SIG-M5 treated with dmso at 0.1 percent for 504 hours (cell line): ENCODE measurements at regions not wholly inside any gene's neighbourhood (a gene's known extent, or its start where the extent isn't known, plus 50 kb on each side); places are given as distances from the start of the nearest gene placed in this dataset.
"Not testable (repeated sequence)": the region's sequence is repeated elsewhere in the genome, so short reads cannot be mapped to it uniquely, and the experiment has no call there.

Experiments used
- DNase-seq: peaks from one replicate; lab custom pipeline; 2025; ENCODE audit not compliant: unreplicated experiment; lab: John Stamatoyannopoulos, UW

DNA sequence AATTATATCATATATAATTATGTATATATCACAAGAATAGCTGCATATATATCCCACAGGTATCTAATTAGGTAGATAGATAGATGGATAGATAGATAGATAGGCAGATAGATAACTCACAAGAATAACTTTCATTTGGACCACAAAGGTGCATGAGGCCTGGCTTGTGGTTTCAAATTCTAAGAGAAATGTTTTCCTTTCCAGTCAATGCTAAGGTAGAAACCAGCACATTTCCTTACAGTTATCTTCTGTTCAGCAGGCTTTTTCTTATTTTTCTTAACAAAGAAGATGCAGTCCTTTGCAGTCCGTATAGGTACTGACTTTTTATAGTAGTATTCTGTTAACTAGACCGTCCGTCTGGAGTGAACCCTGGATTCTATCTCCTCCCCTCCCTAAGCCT lies 152.9 kb upstream of the ANKFN1 start:
- no peak for DNase-seq

GRCh38 chr17:56002656-56003055 lies 150.6 kb upstream of the ANKFN1 start:
- not testable (repeated sequence) for DNase-seq

DNA sequence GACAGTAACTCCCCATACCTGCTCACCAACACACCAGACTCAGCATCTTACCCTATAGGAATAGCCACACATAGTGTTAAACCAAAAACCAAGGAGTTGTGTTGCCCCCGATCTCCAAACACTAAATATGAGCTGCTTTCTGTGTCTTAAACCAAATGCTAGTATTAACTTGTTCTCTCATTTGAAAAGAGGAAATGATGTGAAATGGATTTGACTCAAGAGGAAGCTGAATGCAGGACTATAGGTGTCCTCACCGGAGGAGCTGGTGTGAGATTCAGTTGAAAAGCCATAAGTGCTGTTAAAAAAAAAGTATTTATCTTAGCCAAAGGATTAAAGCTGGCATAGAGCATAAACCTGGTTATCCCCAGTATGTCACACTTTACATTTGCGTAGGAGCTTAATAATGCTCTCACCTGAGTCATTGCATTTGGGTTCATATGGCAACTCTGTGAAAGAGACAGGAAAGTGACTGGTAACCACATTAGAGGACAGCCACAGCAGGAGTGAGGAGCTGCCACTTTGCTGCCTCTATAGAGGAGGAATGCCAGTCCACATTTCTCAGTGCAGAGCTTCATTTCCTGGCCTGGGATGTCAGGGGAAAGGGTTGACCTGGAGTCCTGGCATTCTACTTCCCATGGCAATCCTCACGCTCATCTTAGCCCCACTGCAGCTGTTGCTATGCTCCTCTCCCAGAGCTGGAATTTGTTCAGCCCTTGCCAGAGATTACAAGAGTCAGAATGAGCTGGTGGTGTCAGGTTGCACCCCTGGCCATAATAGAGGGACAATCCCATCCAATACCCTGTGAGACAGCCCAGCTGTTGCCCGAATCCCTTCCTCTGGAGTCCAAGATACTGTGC lies 143.3 kb upstream of the ANKFN1 start:
- no peak for DNase-seq

- no peak for DNase-seq
Observed at GRCh38 chr17:56011406-56012131, 141.7 kb upstream of the ANKFN1 start.

GRCh38 chr17:56018211-56018610 lies 135.1 kb upstream of the ANKFN1 start:
- DNase-seq = no peak

DNA sequence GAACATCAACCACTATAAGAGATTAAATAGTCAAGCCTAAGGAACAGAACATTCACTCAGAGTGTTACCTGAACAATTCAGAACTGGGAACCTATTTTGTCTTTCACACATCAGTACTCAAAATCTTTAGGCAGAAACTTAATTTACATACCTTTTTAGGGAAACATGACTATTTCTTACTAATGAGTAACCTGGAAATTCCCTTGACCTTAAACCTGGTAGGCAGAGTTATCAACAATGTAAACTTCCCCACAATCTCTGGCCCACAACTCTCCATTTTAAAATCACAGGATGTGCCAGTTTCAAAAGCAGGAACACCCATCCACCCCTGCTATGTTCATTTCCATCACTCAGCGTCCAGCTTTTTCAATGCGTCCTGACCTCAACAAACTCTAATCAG lies 132.9 kb upstream of the ANKFN1 start:
- DNase-seq = no peak

GRCh38 chr17:56021681-56022190 lies 131.5 kb upstream of the ANKFN1 start:
- DNase-seq = no peak

GRCh38 chr17:56023851-56024250 lies 129.4 kb upstream of the ANKFN1 start:
- DNase-seq = no peak

GRCh38 chr17:56026915-56027314 lies 126.4 kb upstream of the ANKFN1 start:
- DNase-seq = no peak

GRCh38 chr17:56028837-56029236 lies 124.4 kb upstream of the ANKFN1 start:
- no peak for DNase-seq

DNA sequence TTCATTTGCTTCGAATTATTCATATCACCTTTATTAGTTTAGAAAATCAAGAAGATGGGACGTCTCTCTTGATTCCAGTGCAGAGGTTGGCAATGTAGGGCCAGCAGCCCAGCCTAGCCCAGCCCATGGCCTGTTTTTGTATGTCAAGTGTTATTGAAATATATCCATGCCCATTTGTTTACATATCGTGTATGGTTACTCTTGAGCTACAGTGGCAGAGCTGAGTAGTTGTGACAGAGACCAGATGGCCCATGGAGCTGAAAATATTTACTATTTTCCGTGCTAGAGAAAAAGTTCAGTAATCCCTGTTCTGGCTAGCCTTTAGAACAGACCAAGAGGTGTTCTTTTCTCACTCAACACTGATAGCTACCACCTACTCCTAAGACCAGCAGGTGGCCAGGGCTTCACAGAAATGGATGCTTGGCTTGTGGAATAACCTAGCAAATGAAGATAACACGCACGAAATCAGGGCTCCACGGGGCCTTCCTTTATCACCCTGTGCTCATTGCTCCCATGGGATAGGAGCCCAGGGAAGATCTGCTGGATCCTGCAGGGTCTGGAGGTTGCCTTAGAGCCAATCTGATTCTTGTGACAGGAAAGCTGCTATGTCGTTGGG lies 123.2 kb upstream of the ANKFN1 start:
- DNase-seq = no peak

DNA sequence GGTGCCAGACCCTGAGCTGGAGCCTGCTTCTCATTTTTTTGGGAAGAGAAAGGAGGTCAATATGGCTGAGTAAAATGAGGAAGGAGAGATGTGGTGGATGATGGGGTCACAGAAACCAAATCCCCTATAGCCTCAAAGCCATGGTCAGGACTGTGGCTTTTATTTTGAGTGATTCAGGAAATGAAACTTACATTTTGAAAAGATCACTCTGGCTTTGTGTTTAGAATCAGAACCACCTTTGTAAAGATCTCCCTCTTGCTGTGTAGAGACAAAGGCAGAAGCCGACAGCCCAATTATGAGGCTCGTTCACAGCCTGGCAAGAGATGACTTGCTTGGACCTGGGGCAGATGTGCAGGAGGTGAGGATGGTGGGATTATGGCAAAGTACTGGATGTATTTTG lies 121.6 kb upstream of the ANKFN1 start:
- DNase-seq = no peak

DNA sequence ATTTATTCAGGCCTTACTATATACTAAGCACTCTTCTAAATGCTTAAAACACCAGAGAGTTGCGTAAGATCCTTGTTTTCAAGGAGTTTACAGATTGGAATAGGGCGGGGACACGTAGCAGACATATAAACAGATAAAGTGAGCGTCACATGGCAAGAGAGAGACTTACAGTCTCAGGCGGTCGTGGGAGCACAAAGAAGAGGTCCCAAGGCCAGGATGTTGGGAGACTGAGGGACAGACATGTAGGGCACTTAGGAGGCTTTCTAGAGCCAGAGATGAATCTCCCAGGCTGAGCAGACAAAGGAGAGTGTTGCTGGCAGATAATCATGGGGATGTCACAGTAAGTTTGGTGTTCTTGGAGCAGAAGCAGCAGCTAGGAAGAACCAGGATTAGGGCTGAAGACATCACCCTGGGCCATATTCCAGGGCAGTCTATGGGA lies 119.1 kb upstream of the ANKFN1 start:
- DNase-seq = no peak

DNA sequence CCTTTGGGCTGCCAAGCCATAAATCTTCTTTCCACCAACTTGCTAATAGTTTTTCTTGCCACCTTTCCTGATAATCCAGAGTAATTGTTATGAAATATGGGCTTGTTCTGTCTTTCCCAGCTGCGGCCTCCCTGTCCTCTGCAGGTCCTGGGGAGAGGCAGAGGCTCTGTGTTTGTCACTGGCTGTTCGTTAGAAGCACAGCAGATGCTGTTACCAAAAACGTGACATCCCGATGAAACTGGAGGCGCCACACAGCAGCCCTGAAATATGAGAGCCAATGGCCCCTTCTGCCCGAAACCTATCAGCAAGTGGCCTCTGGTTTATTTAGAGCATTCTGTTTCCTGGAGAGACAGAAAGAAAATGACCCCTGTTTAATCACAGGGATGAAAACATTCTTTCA lies 115.1 kb upstream of the ANKFN1 start:
- DNase-seq = no peak

DNA sequence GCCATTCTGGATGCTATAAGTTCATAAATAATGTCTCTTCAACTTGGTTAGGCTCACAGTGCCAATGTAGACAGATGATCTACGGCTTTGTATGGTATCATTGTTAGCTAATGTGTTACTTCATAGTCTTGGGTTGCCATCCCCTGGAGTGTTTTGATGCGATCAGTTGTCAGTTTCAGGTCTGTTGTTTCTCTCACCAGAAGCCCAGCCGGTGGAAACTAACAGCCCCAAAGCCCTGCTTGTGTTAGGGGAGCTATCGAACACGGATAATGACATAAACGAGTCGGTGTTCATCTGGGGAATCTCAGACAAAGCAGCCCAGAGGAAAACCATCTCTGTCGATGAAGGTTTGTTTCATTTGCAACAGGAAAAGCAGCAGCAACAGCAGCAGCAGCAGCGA lies 107.4 kb upstream of the ANKFN1 start:
- DNase-seq = no peak

DNA sequence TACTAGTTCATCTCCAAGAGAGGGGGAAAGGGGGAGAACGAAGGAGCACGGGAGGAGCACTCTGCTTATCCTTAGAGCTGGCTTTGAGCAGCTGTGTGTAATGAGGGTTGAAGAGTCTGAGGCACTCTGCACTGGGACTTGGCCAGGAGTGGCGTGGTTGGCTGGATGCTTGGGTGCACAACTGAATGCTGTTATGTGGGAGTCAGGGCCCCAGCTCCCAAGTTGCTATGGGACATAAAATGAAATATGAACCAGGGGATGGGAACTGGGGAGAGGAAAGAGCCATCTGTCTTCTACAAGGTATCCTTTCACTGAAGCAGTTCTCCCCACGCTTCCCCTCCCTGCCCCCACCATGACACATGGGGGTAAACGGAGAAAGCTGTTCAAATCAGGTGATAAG lies 105.9 kb upstream of the ANKFN1 start:
- no peak for DNase-seq

GRCh38 chr17:56057869-56058268 lies 95.4 kb upstream of the ANKFN1 start:
- DNase-seq = no peak

- no peak for DNase-seq
Observed at GRCh38 chr17:56064506-56064905, 88.8 kb upstream of the ANKFN1 start.

DNA sequence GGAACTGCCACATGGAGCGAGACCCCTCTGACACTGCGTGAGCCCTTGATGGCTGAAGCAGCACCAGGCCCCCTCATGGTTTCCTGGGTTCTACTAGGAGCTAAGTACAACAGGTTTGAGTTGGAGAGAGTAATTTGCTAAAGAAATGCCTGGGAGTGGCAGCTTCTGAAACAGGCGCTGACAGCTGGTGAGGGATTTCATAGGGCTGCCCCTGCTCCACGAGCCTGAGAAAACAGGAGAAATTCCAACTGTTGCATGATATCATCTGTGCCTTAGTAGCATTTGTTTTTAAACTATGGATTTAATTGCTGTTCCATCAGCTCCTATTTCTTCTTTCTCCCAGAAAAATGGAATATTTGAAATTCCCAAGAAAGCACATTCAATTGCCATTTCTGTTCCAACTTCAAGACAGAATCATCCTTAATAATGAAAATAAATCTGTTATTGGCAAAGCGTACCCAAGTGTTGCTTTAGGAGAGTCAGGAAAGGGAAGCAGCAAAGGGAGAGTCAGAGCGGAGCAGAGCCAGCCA lies 78.8 kb upstream of the ANKFN1 start:
- DNase-seq = no peak

DNA sequence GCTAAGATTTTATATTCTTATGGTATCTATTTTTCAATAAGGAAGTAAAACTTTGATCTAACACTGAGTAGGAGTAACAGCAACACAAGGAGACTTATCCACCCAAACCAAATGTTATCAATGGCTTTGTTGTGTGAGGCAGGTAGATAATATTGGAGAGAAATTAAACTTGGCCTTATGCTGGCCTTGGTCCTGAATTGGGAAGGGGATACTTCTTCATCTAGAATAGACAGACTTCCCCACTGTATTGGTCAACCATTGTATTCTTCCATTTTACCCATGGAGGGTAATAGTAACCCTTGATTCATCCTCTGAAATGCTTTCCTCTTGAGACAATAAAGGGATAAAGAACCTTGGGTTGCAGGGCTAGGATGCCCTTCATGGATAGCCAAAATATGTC lies 76.3 kb upstream of the ANKFN1 start:
- DNase-seq = no peak

GRCh38 chr17:56083475-56083874 lies 69.8 kb upstream of the ANKFN1 start:
- DNase-seq = no peak
